Fibroblast of lung (primary cell): ENCODE measurements at regions not wholly inside any gene's neighbourhood (a gene's known extent, or its start where the extent isn't known, plus 50 kb on each side); places are given as distances from the start of the nearest gene placed in this dataset.

Experiments
- DNase-seq, 2 donors: peaks; one replicate each; pipeline versions ENCODE4 v3.0.0 to v3.0.0-alpha.2; 2010; ENCODE audit warnings: low read depth in 2 of 2
- H2AFZ ChIP-seq: 2 replicates; pipeline ENCODE4 v1.5.1; 2012; ENCODE audit warnings: low read length, control low read depth, inconsistent platforms
- H3K27ac ChIP-seq: 2 replicates; pipeline ENCODE4 v1.5.1; 2011; ENCODE audit warnings: low read length, control low read depth; ENCODE audit not compliant: insufficient read depth
- H3K27me3 ChIP-seq: 2 replicates; pipeline ENCODE4 v1.5.1; 2011; ENCODE audit warnings: mild to moderate bottlenecking, low read length; ENCODE audit not compliant: control insufficient read depth, insufficient read depth
- H3K36me3 ChIP-seq: 2 replicates; pipeline ENCODE4 v1.5.1; 2011; ENCODE audit warnings: low read length; ENCODE audit not compliant: control insufficient read depth, insufficient read depth
- H3K4me1 ChIP-seq: 2 replicates; pipeline ENCODE4 v1.5.1; 2011; ENCODE audit warnings: low read length; ENCODE audit not compliant: control insufficient read depth, insufficient read depth; ENCODE audit errors: extremely low read depth
- H3K4me2 ChIP-seq: 2 replicates; pipeline ENCODE4 v1.5.1; 2011; ENCODE audit warnings: low read length, control low read depth; ENCODE audit not compliant: insufficient read depth; ENCODE audit errors: extremely low read depth
- H3K4me3 ChIP-seq, 4 experiments: fragments of 200-600 bp in 1 of 4; sonication (generic) in 1 of 4; replicated peaks in 1 of 4; 2 replicates each; pipeline ENCODE4 v1.5.1; 2011 to 2016; ENCODE audit warnings: low read length in 4 of 4, low read depth in 3 of 4, mild to moderate bottlenecking in 3 of 4, control low read depth in 2 of 4, inconsistent platforms in 1 of 4, mixed read lengths in 1 of 4; ENCODE audit not compliant: insufficient read depth in 1 of 4; ENCODE audit errors: control extremely low read depth in 1 of 4
- H3K79me2 ChIP-seq: 2 replicates; pipeline ENCODE4 v1.5.1; 2012; ENCODE audit warnings: mild to moderate bottlenecking, low read length, inconsistent platforms; ENCODE audit not compliant: control insufficient read depth, insufficient read depth
- H3K9ac ChIP-seq: 2 replicates; pipeline ENCODE4 v1.5.1; 2011; ENCODE audit warnings: mild to moderate bottlenecking, low read length, control low read depth; ENCODE audit not compliant: insufficient read depth
- H3K9me3 ChIP-seq: 2 replicates; pipeline ENCODE4 v1.5.1; 2012; ENCODE audit warnings: low read depth, low read length; ENCODE audit not compliant: control insufficient read depth, insufficient read depth
- H4K20me1 ChIP-seq: 2 replicates; pipeline ENCODE4 v1.5.1; 2011; ENCODE audit warnings: low read length; ENCODE audit not compliant: control insufficient read depth, insufficient read depth; ENCODE audit errors: extremely low read depth
- CTCF ChIP-seq, 2 donors: IDR thresholded peaks in 1 of 2; conservative IDR thresholded peaks in 1 of 2; 1 replicate in 1 of 2; 2 replicates in 1 of 2; pipeline ENCODE4 v1.5.1; 2011 to 2012; ENCODE audit warnings: low read length in 2 of 2, control low read depth in 1 of 2, inconsistent platforms in 1 of 2, low read depth in 1 of 2, mild to moderate bottlenecking in 1 of 2
- EZH2 ChIP-seq: IDR thresholded peaks from 2 replicates; pipeline ENCODE4 v1.5.1; 2012; ENCODE audit warnings: low read length, control low read depth, mild to moderate bottlenecking; ENCODE audit errors: missing control alignments

GRCh38 chr11:38446336-38446735 is 1848.3 kb upstream of the RAG2 start:
- Histone ChIP-seq H3K9me3 (no peaks in the 10 kb centered on the region), H3K27me3 (no peaks in the 10 kb centered on the region), H2AFZ (no peak overlapping the region), H3K4me1 (no peaks in the 10 kb centered on the region), H3K4me3 (no peak overlapping the region), H3K27ac (no peak overlapping the region), H3K36me3 (no peaks in the 10 kb centered on the region), H3K9ac (no peak overlapping the region), H3K79me2 (no peaks in the 10 kb centered on the region), H4K20me1 (no peaks in the 10 kb centered on the region), H3K4me2 (no peak overlapping the region)
- DNase-seq, result peak in 1 of 2 donors; percentile 92
- no peak for TF ChIP-seq EZH2
- no peak for TF ChIP-seq CTCF (conservative IDR thresholded peaks at IDR 0.05 in 1 of 2, IDR thresholded peaks at IDR 0.05 in 1 of 2; ENCODE audit: low read depth in 1 of 2, low read length in 2 of 2)

- H3K27me3 ChIP-seq, result no peaks in the 10 kb centered on the region
- TF ChIP-seq EZH2 (no peak), CTCF (conservative IDR thresholded peaks at IDR 0.05 in 1 of 2, IDR thresholded peaks at IDR 0.05 in 1 of 2; ENCODE audit: low read depth in 1 of 2, low read length in 2 of 2) (no peak)
- H3K9ac ChIP-seq, result no peak overlapping the region
- no peaks in the 10 kb centered on the region for H3K9me3 ChIP-seq
- H4K20me1 ChIP-seq, result no peaks in the 10 kb centered on the region
- H3K4me2 ChIP-seq, result no peak overlapping the region
- no peak overlapping the region for H2AFZ ChIP-seq
- H3K36me3 ChIP-seq, result no peaks in the 10 kb centered on the region
- H3K27ac ChIP-seq, result no peak overlapping the region
- H3K79me2 ChIP-seq, result no peaks in the 10 kb centered on the region
- H3K4me1 ChIP-seq, result no peaks in the 10 kb centered on the region
- no peak overlapping the region for H3K4me3 ChIP-seq
- DNase-seq, result peak in 1 of 2 donors; percentile 44
These were observed 1840.1 kb upstream of the RAG2 start for GRCh38 chr11:38438091-38438490.

GRCh38 chr11:38425578-38425977 is 1827.5 kb upstream of the RAG2 start:
- no peaks in the 10 kb centered on the region for H3K79me2 ChIP-seq
- H3K4me3 ChIP-seq, result no peak overlapping the region
- H3K9ac ChIP-seq, result no peak overlapping the region
- H3K9me3 ChIP-seq, result no peaks in the 10 kb centered on the region
- no peak for DNase-seq
- no peaks in the 10 kb centered on the region for H3K4me1 ChIP-seq
- no peak overlapping the region for H2AFZ ChIP-seq
- no peaks in the 10 kb centered on the region for H4K20me1 ChIP-seq
- TF ChIP-seq EZH2, result no peak
- no peak for TF ChIP-seq CTCF (conservative IDR thresholded peaks at IDR 0.05 in 1 of 2, IDR thresholded peaks at IDR 0.05 in 1 of 2; ENCODE audit: low read depth in 1 of 2, low read length in 2 of 2)
- H3K4me2 ChIP-seq, result no peak overlapping the region
- no peaks in the 10 kb centered on the region for H3K27me3 ChIP-seq
- H3K36me3 ChIP-seq, result no peaks in the 10 kb centered on the region
- no peak overlapping the region for H3K27ac ChIP-seq
